Gastrocnemius medialis (tissue), 4 donors: ENCODE measurements at regions not wholly inside any gene's neighbourhood (a gene's known extent, or its start where the extent isn't known, plus 50 kb on each side); places are given as distances from the start of the nearest gene placed in this dataset.

Source experiments
- POLR2A ChIP-seq, 2 donors: fragments of 450-650 bp; IDR thresholded peaks; one replicate each; pipeline ENCODE4 v1.6.1; 2017; ENCODE audit warnings: antibody characterized with exemption in 2 of 2, mild to moderate bottlenecking in 2 of 2, moderate library complexity in 2 of 2
- TF ChIP-seq, protein P1 (sequence below), 5 experiments: fragments of 450-650 bp in 3 of 5; fragments of 200-600 bp in 2 of 5; sonication (generic) in 2 of 5; IDR thresholded peaks in 4 of 5; conservative IDR thresholded peaks in 1 of 5; 1 replicate in 4 of 5; 2 replicates in 1 of 5; pipeline ENCODE4 v1.5.1; 2016 to 2019; ENCODE audit warnings: antibody characterized with exemption in 5 of 5, mild to moderate bottlenecking in 3 of 5, moderate library complexity in 3 of 5

GRCh38 chr3:109718850-109719249 lies 381.5 kb upstream of the DPPA4 start:
- TF ChIP-seq, protein P1, sequence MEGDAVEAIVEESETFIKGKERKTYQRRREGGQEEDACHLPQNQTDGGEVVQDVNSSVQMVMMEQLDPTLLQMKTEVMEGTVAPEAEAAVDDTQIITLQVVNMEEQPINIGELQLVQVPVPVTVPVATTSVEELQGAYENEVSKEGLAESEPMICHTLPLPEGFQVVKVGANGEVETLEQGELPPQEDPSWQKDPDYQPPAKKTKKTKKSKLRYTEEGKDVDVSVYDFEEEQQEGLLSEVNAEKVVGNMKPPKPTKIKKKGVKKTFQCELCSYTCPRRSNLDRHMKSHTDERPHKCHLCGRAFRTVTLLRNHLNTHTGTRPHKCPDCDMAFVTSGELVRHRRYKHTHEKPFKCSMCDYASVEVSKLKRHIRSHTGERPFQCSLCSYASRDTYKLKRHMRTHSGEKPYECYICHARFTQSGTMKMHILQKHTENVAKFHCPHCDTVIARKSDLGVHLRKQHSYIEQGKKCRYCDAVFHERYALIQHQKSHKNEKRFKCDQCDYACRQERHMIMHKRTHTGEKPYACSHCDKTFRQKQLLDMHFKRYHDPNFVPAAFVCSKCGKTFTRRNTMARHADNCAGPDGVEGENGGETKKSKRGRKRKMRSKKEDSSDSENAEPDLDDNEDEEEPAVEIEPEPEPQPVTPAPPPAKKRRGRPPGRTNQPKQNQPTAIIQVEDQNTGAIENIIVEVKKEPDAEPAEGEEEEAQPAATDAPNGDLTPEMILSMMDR (IDR thresholded peaks at IDR 0.05 in 4 of 5, conservative IDR thresholded peaks at IDR 0.05 in 1 of 5): no peak
- TF ChIP-seq POLR2A (IDR thresholded peaks at IDR 0.05): no peak
